ENCODE measurements at regions not wholly inside any gene's neighbourhood (a gene's known extent, or its start where the extent isn't known, plus 50 kb on each side); places are given as distances from the start of the nearest gene placed in this dataset.

DNA sequence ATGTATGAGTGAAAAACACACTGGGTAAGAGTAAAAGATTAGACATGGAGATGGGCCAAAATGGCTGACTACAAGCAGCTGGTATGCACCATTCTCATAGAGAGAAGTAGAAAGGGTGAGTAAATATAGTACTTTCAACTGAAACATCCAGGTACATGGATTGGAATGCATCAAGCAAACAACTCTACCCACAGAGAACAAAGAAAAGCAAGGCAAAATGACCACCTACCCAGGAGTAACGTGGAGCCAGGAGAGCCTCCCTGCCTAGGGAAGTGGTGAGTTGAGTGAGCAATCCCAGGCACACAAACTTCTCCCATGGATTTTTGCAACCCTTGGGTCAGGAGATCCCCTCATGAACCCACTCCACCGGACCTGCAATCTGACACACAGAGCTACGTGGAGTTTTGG lies 212.8 kb downstream of the PTN start:
- Histone ChIP-seq H3K4me2 (ENCODE audit: insufficient read depth, low read length, poor library complexity, severe bottlenecking) (no peak overlapping the region), H3K9ac (ENCODE audit: low read depth, low read length, poor library complexity) (no peak overlapping the region), H3K18ac (ENCODE audit: low read length) (no peak overlapping the region), H2AFZ (ENCODE audit: low read length) (peak overlapping the region; percentile 61), H3K23ac (ENCODE audit: low read depth, low read length, poor library complexity) (no peak overlapping the region), H3K14ac (ENCODE audit: low read length) (no peak overlapping the region), H2BK12ac (ENCODE audit: low read length) (no peak overlapping the region), H2BK15ac (ENCODE audit: low read length) (no peak overlapping the region), H2BK5ac (ENCODE audit: low read length) (no peak overlapping the region), H3K79me1 (ENCODE audit: low read depth, low read length) (no peaks in the 10 kb centered on the region), H2BK120ac (ENCODE audit: low read depth, low read length) (no peak overlapping the region), H3K4ac (ENCODE audit: low read length) (no peak overlapping the region), H3K4me1 (ENCODE audit: control insufficient read depth in 2 of 2, insufficient read depth in 1 of 2, low read depth in 1 of 2, low read length in 2 of 2) (no peaks in the 10 kb centered on the region), H3K4me3 (ENCODE audit: low read length in 2 of 2) (no peak overlapping the region), H4K91ac (ENCODE audit: low read depth, low read length, poor library complexity) (no peak overlapping the region), H3K27ac (replicated peaks; ENCODE audit: low read length) (no peak overlapping the region), H4K8ac (ENCODE audit: low read depth, low read length) (no peak overlapping the region), H2AK5ac (ENCODE audit: low read depth, low read length) (no peak overlapping the region), H3K27me3 (ENCODE audit: control insufficient read depth in 3 of 3, insufficient read depth in 3 of 3, low read depth in 1 of 3, low read length in 3 of 3) (no peaks in the 10 kb centered on the region), H3K36me3 (replicated peaks in 1 of 2; ENCODE audit: control insufficient read depth in 2 of 2, insufficient read depth in 2 of 2, low read length in 2 of 2) (no peaks in the 10 kb centered on the region), H3K9me3 (replicated peaks in 1 of 2; ENCODE audit: control insufficient read depth in 2 of 2, insufficient read depth in 1 of 2, low read depth in 1 of 2, low read length in 2 of 2) (no peaks in the 10 kb centered on the region)
- no peak for DNase-seq (ENCODE audit: low spot score)
- no CpG with 5 or more reads among the region's 3 CpGs for WGBS, 2 donors (ENCODE audit: extremely low coverage in 2 of 2, insufficient read length in 2 of 2, insufficient replicate concordance in 1 of 2)

DNA sequence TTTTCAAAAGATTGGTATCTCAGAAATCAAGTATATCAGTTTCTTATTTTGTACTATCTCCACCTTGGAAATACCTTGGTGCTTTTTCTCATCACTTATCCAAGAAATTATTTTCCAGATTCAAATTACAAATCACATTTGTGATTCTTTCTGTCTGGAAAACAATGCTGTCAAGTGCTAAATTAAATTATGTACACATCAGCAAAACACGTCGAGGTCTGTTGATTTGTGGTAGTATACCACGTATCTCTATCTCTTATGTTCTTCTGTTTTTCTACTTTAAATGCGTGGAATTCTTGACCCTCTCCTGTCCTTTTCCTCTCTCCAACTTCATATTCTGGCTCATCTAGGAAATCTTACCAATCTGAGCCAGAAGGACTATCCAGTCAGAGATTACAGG lies 214.5 kb downstream of the PTN start:
- no peak overlapping the region for H3K4me3 ChIP-seq (ENCODE audit: low read length in 2 of 2)
- no peak overlapping the region for H3K9ac ChIP-seq (ENCODE audit: low read depth, low read length, poor library complexity)
- no peaks in the 10 kb centered on the region for H3K9me3 ChIP-seq (replicated peaks in 1 of 2; ENCODE audit: control insufficient read depth in 2 of 2, insufficient read depth in 1 of 2, low read depth in 1 of 2, low read length in 2 of 2)
- H3K14ac ChIP-seq (ENCODE audit: low read length): no peak overlapping the region
- no peak overlapping the region for H2BK120ac ChIP-seq (ENCODE audit: low read depth, low read length)
- no peak overlapping the region for H2AK5ac ChIP-seq (ENCODE audit: low read depth, low read length)
- H3K36me3 ChIP-seq (replicated peaks in 1 of 2; ENCODE audit: control insufficient read depth in 2 of 2, insufficient read depth in 2 of 2, low read length in 2 of 2): no peaks in the 10 kb centered on the region
- H4K91ac ChIP-seq (ENCODE audit: low read depth, low read length, poor library complexity): no peak overlapping the region
- no peak overlapping the region for H4K8ac ChIP-seq (ENCODE audit: low read depth, low read length)
- DNase-seq (ENCODE audit: low spot score): no peak
- H3K79me1 ChIP-seq (ENCODE audit: low read depth, low read length): no peaks in the 10 kb centered on the region
- H3K27me3 ChIP-seq (ENCODE audit: control insufficient read depth in 3 of 3, insufficient read depth in 3 of 3, low read depth in 1 of 3, low read length in 3 of 3): no peaks in the 10 kb centered on the region
- H3K4me2 ChIP-seq (ENCODE audit: insufficient read depth, low read length, poor library complexity, severe bottlenecking): no peak overlapping the region
- no peak overlapping the region for H2BK15ac ChIP-seq (ENCODE audit: low read length)
- no peak overlapping the region for H3K18ac ChIP-seq (ENCODE audit: low read length)
- H2AFZ ChIP-seq (ENCODE audit: low read length): peak overlapping the region; percentile 40
- no peak overlapping the region for H3K27ac ChIP-seq (replicated peaks; ENCODE audit: low read length)
- whole genome bisulfite sequencing, 2 donors (ENCODE audit: extremely low coverage in 2 of 2, insufficient read length in 2 of 2, insufficient replicate concordance in 1 of 2): no CpG with 5 or more reads among the region's 4 CpGs
- H2BK12ac ChIP-seq (ENCODE audit: low read length): no peak overlapping the region
- H3K4ac ChIP-seq (ENCODE audit: low read length): no peak overlapping the region
- H2BK5ac ChIP-seq (ENCODE audit: low read length): no peak overlapping the region
- H3K23ac ChIP-seq (ENCODE audit: low read depth, low read length, poor library complexity): no peak overlapping the region
- H3K4me1 ChIP-seq (ENCODE audit: control insufficient read depth in 2 of 2, insufficient read depth in 1 of 2, low read depth in 1 of 2, low read length in 2 of 2): no peaks in the 10 kb centered on the region

DNA sequence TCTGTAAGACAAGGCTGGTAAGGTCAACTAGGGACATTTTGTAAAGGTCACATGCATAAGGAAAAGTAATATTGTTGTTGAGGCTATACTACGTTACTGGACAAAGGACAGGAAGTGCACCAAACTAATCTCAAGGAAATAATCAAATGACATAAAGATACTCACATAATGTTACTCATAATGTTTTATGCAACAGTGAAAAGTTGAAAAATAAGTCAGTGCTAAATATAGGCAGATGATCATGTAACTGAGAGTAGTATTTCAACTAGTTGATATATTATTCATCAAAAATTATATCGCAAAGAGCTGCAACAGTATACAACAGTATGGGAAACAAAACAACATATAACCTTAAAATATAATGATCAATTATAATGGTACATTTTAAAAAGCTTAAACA lies 215.7 kb downstream of the PTN start:
- Histone ChIP-seq H3K4ac (ENCODE audit: low read length) (no peak overlapping the region), H3K18ac (ENCODE audit: low read length) (no peak overlapping the region), H2AFZ (ENCODE audit: low read length) (no peak overlapping the region), H3K27ac (replicated peaks; ENCODE audit: low read length) (no peak overlapping the region), H2BK15ac (ENCODE audit: low read length) (no peak overlapping the region), H3K79me1 (ENCODE audit: low read depth, low read length) (no peaks in the 10 kb centered on the region), H3K23ac (ENCODE audit: low read depth, low read length, poor library complexity) (no peak overlapping the region), H2BK12ac (ENCODE audit: low read length) (no peak overlapping the region), H4K91ac (ENCODE audit: low read depth, low read length, poor library complexity) (no peak overlapping the region), H3K27me3 (ENCODE audit: control insufficient read depth in 3 of 3, insufficient read depth in 3 of 3, low read depth in 1 of 3, low read length in 3 of 3) (no peaks in the 10 kb centered on the region), H4K8ac (ENCODE audit: low read depth, low read length) (no peak overlapping the region), H2BK120ac (ENCODE audit: low read depth, low read length) (no peak overlapping the region), H3K4me1 (ENCODE audit: control insufficient read depth in 2 of 2, insufficient read depth in 1 of 2, low read depth in 1 of 2, low read length in 2 of 2) (no peaks in the 10 kb centered on the region), H3K36me3 (replicated peaks in 1 of 2; ENCODE audit: control insufficient read depth in 2 of 2, insufficient read depth in 2 of 2, low read length in 2 of 2) (no peaks in the 10 kb centered on the region), H3K9ac (ENCODE audit: low read depth, low read length, poor library complexity) (no peak overlapping the region), H2AK5ac (ENCODE audit: low read depth, low read length) (no peak overlapping the region), H3K9me3 (replicated peaks in 1 of 2; ENCODE audit: control insufficient read depth in 2 of 2, insufficient read depth in 1 of 2, low read depth in 1 of 2, low read length in 2 of 2) (no peaks in the 10 kb centered on the region), H3K4me3 (ENCODE audit: low read length in 2 of 2) (no peak overlapping the region), H3K14ac (ENCODE audit: low read length) (no peak overlapping the region), H3K4me2 (ENCODE audit: insufficient read depth, low read length, poor library complexity, severe bottlenecking) (no peak overlapping the region), H2BK5ac (ENCODE audit: low read length) (no peak overlapping the region)
- WGBS, 2 donors (ENCODE audit: extremely low coverage in 2 of 2, insufficient read length in 2 of 2, insufficient replicate concordance in 1 of 2): no CpG with 5 or more reads among the region's 2 CpGs
- no peak for DNase-seq (ENCODE audit: low spot score)

DNA sequence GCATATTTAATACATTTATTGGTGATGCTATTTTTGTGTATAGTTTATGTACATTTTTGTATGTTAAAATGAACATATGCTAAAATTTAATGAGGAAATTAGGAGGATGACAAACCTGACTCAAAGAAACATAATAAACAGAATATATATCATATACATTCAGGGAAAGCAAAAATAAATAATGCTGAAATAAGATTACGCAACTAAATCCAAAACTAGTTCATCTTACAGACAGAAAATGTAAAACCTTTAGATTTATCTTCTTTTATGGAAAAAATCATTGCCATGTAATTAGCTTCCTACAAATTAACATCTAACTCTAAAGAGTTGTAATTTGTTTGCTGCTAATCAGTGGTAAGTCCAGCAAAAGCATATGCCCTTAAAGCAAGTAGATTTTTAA lies 216.5 kb downstream of the PTN start:
- H4K91ac ChIP-seq (ENCODE audit: low read depth, low read length, poor library complexity): no peak overlapping the region
- no peak overlapping the region for H2BK120ac ChIP-seq (ENCODE audit: low read depth, low read length)
- WGBS, 2 donors (ENCODE audit: extremely low coverage in 2 of 2, insufficient read length in 2 of 2, insufficient replicate concordance in 1 of 2): no CpG with 5 or more reads among the region's 1 CpG

More for the DNA sequence above, 216.5 kb downstream of the PTN start:
- Histone ChIP-seq H3K4me1 (ENCODE audit: control insufficient read depth in 2 of 2, insufficient read depth in 1 of 2, low read depth in 1 of 2, low read length in 2 of 2) (no peaks in the 10 kb centered on the region), H3K23ac (ENCODE audit: low read depth, low read length, poor library complexity) (no peak overlapping the region), H3K79me1 (ENCODE audit: low read depth, low read length) (no peaks in the 10 kb centered on the region), H3K27me3 (ENCODE audit: control insufficient read depth in 3 of 3, insufficient read depth in 3 of 3, low read depth in 1 of 3, low read length in 3 of 3) (no peaks in the 10 kb centered on the region), H2AK5ac (ENCODE audit: low read depth, low read length) (no peak overlapping the region), H2BK5ac (ENCODE audit: low read length) (no peak overlapping the region), H3K4me3 (ENCODE audit: low read length in 2 of 2) (no peak overlapping the region), H2BK15ac (ENCODE audit: low read length) (no peak overlapping the region), H3K4me2 (ENCODE audit: insufficient read depth, low read length, poor library complexity, severe bottlenecking) (no peak overlapping the region), H2AFZ (ENCODE audit: low read length) (no peak overlapping the region), H3K4ac (ENCODE audit: low read length) (no peak overlapping the region), H3K36me3 (replicated peaks in 1 of 2; ENCODE audit: control insufficient read depth in 2 of 2, insufficient read depth in 2 of 2, low read length in 2 of 2) (no peaks in the 10 kb centered on the region), H3K9ac (ENCODE audit: low read depth, low read length, poor library complexity) (no peak overlapping the region), H4K8ac (ENCODE audit: low read depth, low read length) (no peak overlapping the region), H3K9me3 (replicated peaks in 1 of 2; ENCODE audit: control insufficient read depth in 2 of 2, insufficient read depth in 1 of 2, low read depth in 1 of 2, low read length in 2 of 2) (no peaks in the 10 kb centered on the region), H3K14ac (ENCODE audit: low read length) (no peak overlapping the region), H2BK12ac (ENCODE audit: low read length) (no peak overlapping the region), H3K27ac (replicated peaks; ENCODE audit: low read length) (no peak overlapping the region), H3K18ac (ENCODE audit: low read length) (no peak overlapping the region)
- no peak for DNase-seq (ENCODE audit: low spot score)
